NCI-H510A (cell line): ENCODE measurements at regions not wholly inside any gene's neighbourhood (a gene's known extent, or its start where the extent isn't known, plus 50 kb on each side); places are given as distances from the start of the nearest gene placed in this dataset.
A peak's percentile ranks its signal among the peaks of the same experiment; 100 is the strongest.

Experiments used
- DNase-seq: peaks from one replicate; lab custom pipeline; 2025; lab: John Stamatoyannopoulos, UW

- DNase-seq, result no peak
Observed at GRCh38 chr10:78299851-78300468, 266.3 kb downstream of the RPS24 start.

GRCh38 chr10:78300526-78300925, 266.9 kb downstream of the RPS24 start:
- no peak for DNase-seq

- no peak for DNase-seq
Observed at GRCh38 chr10:78301481-78301880, 267.8 kb downstream of the RPS24 start.

GRCh38 chr10:78301891-78302738, 268.5 kb downstream of the RPS24 start:
- peak; percentile 22 for DNase-seq

- DNase-seq, result no peak
Observed at GRCh38 chr10:78302739-78302988, 269.0 kb downstream of the RPS24 start.

- peak; percentile 96 for DNase-seq
Observed at GRCh38 chr10:78302989-78303854, 269.6 kb downstream of the RPS24 start.

- DNase-seq, result no peak
Observed at GRCh38 chr10:78304091-78305045, 270.7 kb downstream of the RPS24 start.

- DNase-seq, result no peak
Observed at GRCh38 chr10:78305311-78305710, 271.6 kb downstream of the RPS24 start.

GRCh38 chr10:78306358-78306757, 272.7 kb downstream of the RPS24 start:
- DNase-seq, result no peak

GRCh38 chr10:78307576-78307975, 273.9 kb downstream of the RPS24 start:
- DNase-seq, result no peak

GRCh38 chr10:78309536-78310237, 276.0 kb downstream of the RPS24 start:
- no peak for DNase-seq

- no peak for DNase-seq
Observed at GRCh38 chr10:78310481-78311080, 276.9 kb downstream of the RPS24 start.

- no peak for DNase-seq
Observed at GRCh38 chr10:78312197-78313047, 278.8 kb downstream of the RPS24 start.

GRCh38 chr10:78313048-78313381, 279.4 kb downstream of the RPS24 start:
- no peak for DNase-seq

GRCh38 chr10:78313636-78314035, 280.0 kb downstream of the RPS24 start:
- DNase-seq, result no peak

- no peak for DNase-seq
Observed at GRCh38 chr10:78314651-78315050, 281.0 kb downstream of the RPS24 start.

- DNase-seq, result no peak
Observed at GRCh38 chr10:78316451-78316931, 282.8 kb downstream of the RPS24 start.

GRCh38 chr10:78318305-78318704, 284.6 kb downstream of the RPS24 start:
- DNase-seq, result no peak

- no peak for DNase-seq
Observed at GRCh38 chr10:78319371-78319770, 285.7 kb downstream of the RPS24 start.

- no peak for DNase-seq
Observed at GRCh38 chr10:78319841-78320240, 286.2 kb downstream of the RPS24 start.
